OCI-LY7 (cell line): ENCODE measurements at regions not wholly inside any gene's neighbourhood (a gene's known extent, or its start where the extent isn't known, plus 50 kb on each side); places are given as distances from the start of the nearest gene placed in this dataset.

Experiments
- BruUV-seq: library from RNA; stranded (reverse); fragments of 400-500 nt; replicated peaks from 2 replicates; lab custom pipeline; 2021; lab: Mats Ljungman, UMichigan
- CTCF ChIA-PET: fragments of 300-600 bp; sonication (Branson Sonifier 250); formaldehyde crosslinking; loops from one replicate; lab custom pipeline; 2022; ENCODE audit warnings: antibody characterized with exemption; ENCODE audit not compliant: unreplicated experiment; lab: Charles Lee
- POLR2A ChIA-PET: fragments of 300-600 bp; sonication (Branson Sonifier 250); formaldehyde crosslinking; loops from one replicate; lab custom pipeline; 2022; ENCODE audit warnings: antibody characterized with exemption; lab: Charles Lee
- DNase-seq: peaks from one replicate; pipeline ENCODE4 v3.0.0-alpha.2; 2015; ENCODE audit warnings: low spot score
- H2AFZ ChIP-seq: fragments of 200-600 bp; sonication (generic), shearing (Covaris generic); 2 replicates; pipeline ENCODE4 v1.6.1; 2014; ENCODE audit warnings: mild to moderate bottlenecking, antibody characterized with exemption, low read length, moderate library complexity
- H3K27ac ChIP-seq: fragments of 200-600 bp; sonication (generic); 2 replicates; pipeline ENCODE4 v1.5.1; 2014; ENCODE audit warnings: mixed run types, low read depth, mild to moderate bottlenecking, moderate library complexity, low read length, inconsistent platforms; ENCODE audit not compliant: poor library complexity, severe bottlenecking
- H3K36me3 ChIP-seq: fragments of 200-600 bp; sonication (generic); 2 replicates; pipeline ENCODE4 v1.6.1; 2014; ENCODE audit warnings: mild to moderate bottlenecking, antibody characterized with exemption, low read length, moderate library complexity, mixed read lengths; ENCODE audit not compliant: insufficient read depth
- H3K4me1 ChIP-seq: fragments of 200-600 bp; sonication (generic); 2 replicates; pipeline ENCODE4 v1.5.1; 2014; ENCODE audit warnings: mild to moderate bottlenecking, low read length; ENCODE audit not compliant: insufficient read depth, poor library complexity, severe bottlenecking
- H3K4me2 ChIP-seq: fragments of 200-600 bp; sonication (generic); 2 replicates; pipeline ENCODE4 v1.6.1; 2014; ENCODE audit warnings: mild to moderate bottlenecking, low read length
- H3K4me3 ChIP-seq: fragments of 200-600 bp; sonication (generic); 2 replicates; pipeline ENCODE4 v1.5.1; 2014; ENCODE audit warnings: mild to moderate bottlenecking, low read depth, low read length; ENCODE audit not compliant: poor library complexity, severe bottlenecking
- H3K79me2 ChIP-seq: fragments of 200-600 bp; sonication (generic); 2 replicates; pipeline ENCODE4 v1.6.1; 2016; ENCODE audit warnings: low read depth, mild to moderate bottlenecking, low read length, moderate library complexity, mixed read lengths; ENCODE audit not compliant: insufficient read depth
- H3K9me2 ChIP-seq: fragments of 200-600 bp; sonication (generic); 2 replicates; pipeline ENCODE4 v1.6.1; 2016; ENCODE audit warnings: mild to moderate bottlenecking, low read length, mixed read lengths; ENCODE audit not compliant: insufficient read depth
- H3K9me3 ChIP-seq: fragments of 200-600 bp; sonication (generic); 2 replicates; pipeline ENCODE4 v1.6.1; 2014; ENCODE audit warnings: mild to moderate bottlenecking, mixed run types, low read length, mixed read lengths
- H4K20me1 ChIP-seq: fragments of 200-600 bp; sonication (generic); 2 replicates; pipeline ENCODE4 v1.6.1; 2014; ENCODE audit warnings: mild to moderate bottlenecking, antibody characterized with exemption, low read length, moderate library complexity, mixed read lengths; ENCODE audit not compliant: insufficient read depth
- EZH2phosphoT487 ChIP-seq: fragments of 200-600 bp; sonication (generic); IDR thresholded peaks from 2 replicates; pipeline ENCODE4 v1.6.1; 2018; ENCODE audit warnings: low read depth, borderline replicate concordance, mild to moderate bottlenecking, mixed run types, antibody characterized with exemption, low read length, moderate library complexity, mixed read lengths
- intact Hi-C: fragments of 100-400 bp; cut with micrococcal nuclease; formaldehyde crosslinking; loops from one replicate; pipeline ENCODE4 v1.10.0; 2022; ENCODE audit not compliant: unreplicated experiment
- TF ChIP-seq, protein P1 (sequence below): fragments of 200-600 bp; sonication (generic); conservative IDR thresholded peaks from 2 replicates; pipeline ENCODE4 v1.5.1; 2014; ENCODE audit warnings: mild to moderate bottlenecking, antibody characterized with exemption, low read length, moderate library complexity, mixed read lengths

DNA sequence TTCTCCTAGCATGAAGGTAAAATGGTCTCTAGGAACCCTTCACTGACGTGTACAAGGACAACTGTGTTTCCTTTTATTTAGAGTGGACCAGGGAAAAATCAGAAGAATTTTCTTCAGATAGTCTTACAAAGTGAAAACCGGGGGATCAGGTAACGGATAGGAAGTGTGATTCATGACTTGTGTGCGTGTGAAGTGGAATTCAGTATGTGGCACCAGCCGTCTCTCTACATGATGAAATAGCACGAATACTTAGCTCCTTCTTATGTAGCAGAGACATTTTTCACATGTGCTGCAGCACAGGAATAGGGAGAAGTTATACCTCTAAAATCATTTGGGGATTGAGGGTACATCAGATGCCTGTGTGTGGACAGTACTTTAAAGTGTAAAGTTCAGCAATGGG is 159.2 kb downstream of the MEX3B start:
- Histone ChIP-seq H3K9me2 (no peaks in the 10 kb centered on the region; the same call in 1 of the 2 replicates), H3K4me3 (no peak overlapping the region), H3K79me2 (no peaks in the 10 kb centered on the region), H3K4me1 (no peaks in the 10 kb centered on the region), H3K27ac (no peak overlapping the region), H3K9me3 (no peaks in the 10 kb centered on the region), H4K20me1 (no peaks in the 10 kb centered on the region), H2AFZ (no peak overlapping the region), H3K36me3 (no peaks in the 10 kb centered on the region), H3K4me2 (no peak overlapping the region)
- ChIA-PET POLR2A (no interaction called here), CTCF (no interaction called here)
- no TSS peak for BruUV-seq
- DNase-seq = no peak
- no peak for TF ChIP-seq EZH2phosphoT487
- TF ChIP-seq, protein P1, sequence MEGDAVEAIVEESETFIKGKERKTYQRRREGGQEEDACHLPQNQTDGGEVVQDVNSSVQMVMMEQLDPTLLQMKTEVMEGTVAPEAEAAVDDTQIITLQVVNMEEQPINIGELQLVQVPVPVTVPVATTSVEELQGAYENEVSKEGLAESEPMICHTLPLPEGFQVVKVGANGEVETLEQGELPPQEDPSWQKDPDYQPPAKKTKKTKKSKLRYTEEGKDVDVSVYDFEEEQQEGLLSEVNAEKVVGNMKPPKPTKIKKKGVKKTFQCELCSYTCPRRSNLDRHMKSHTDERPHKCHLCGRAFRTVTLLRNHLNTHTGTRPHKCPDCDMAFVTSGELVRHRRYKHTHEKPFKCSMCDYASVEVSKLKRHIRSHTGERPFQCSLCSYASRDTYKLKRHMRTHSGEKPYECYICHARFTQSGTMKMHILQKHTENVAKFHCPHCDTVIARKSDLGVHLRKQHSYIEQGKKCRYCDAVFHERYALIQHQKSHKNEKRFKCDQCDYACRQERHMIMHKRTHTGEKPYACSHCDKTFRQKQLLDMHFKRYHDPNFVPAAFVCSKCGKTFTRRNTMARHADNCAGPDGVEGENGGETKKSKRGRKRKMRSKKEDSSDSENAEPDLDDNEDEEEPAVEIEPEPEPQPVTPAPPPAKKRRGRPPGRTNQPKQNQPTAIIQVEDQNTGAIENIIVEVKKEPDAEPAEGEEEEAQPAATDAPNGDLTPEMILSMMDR = no peak
- intact Hi-C loops = no loop called here

DNA sequence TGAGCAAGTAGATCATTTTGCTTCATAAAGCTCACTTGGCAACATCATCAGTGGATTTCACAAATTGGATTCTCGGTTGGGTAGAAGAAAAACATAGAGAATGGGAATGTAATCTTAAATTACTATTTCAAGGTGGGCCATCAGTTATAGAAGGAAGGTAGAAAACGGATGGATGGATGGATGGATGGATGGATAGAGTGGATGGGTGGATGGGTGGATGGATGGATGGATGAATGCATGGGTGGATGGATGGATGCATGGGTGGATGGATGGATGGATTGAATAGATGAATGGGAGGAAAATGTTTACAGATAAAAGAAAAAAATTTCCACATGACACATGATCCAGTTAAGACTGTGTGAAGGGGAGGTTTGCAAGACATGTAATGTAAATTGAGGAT is 159.7 kb downstream of the MEX3B start:
- no peaks in the 10 kb centered on the region for H3K4me1 ChIP-seq
- H3K4me3 ChIP-seq = no peak overlapping the region
- DNase-seq = no peak
- ChIA-PET POLR2A (no interaction called here), CTCF (no interaction called here)
- H2AFZ ChIP-seq = no peak overlapping the region
- no peak overlapping the region for H3K4me2 ChIP-seq
- no peaks in the 10 kb centered on the region for H3K79me2 ChIP-seq
- TF ChIP-seq, protein P1 = no peak
- TF ChIP-seq EZH2phosphoT487 = no peak
- no TSS peak for BruUV-seq
- H3K36me3 ChIP-seq = no peaks in the 10 kb centered on the region
- intact Hi-C loops = no loop called here
- no peaks in the 10 kb centered on the region for H4K20me1 ChIP-seq
- H3K9me3 ChIP-seq = no peaks in the 10 kb centered on the region
- no peaks in the 10 kb centered on the region; the same call in 1 of the 2 replicates for H3K9me2 ChIP-seq
- no peak overlapping the region for H3K27ac ChIP-seq

DNA sequence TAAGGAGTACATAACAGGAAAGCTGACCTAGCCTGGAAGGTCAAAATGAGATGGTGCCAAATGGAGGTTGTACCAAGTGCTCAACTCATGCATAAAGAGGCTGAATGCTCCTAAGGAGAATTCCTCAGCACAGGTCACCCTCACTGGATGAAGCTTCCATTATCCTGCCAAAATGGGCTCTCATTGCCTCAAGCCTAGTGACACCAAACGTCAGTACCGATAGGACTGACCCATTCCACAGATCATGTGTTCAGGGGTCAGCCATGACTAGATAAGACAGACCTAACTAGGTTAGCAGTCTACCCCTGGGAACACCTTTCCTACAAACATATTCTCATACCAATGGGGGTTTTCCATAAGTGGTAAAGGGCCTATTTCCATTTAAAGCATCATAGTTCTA is 160.7 kb downstream of the MEX3B start:
- BruUV-seq = no TSS peak
- Histone ChIP-seq H3K4me3 (no peak overlapping the region), H2AFZ (no peak overlapping the region), H3K27ac (no peak overlapping the region), H3K79me2 (no peaks in the 10 kb centered on the region), H3K9me2 (no peaks in the 10 kb centered on the region; the same call in 1 of the 2 replicates), H3K4me1 (peaks cover 5% of the 10 kb centered on the region), H3K9me3 (no peaks in the 10 kb centered on the region), H4K20me1 (no peaks in the 10 kb centered on the region), H3K36me3 (no peaks in the 10 kb centered on the region), H3K4me2 (no peak overlapping the region)
- TF ChIP-seq, protein P1 = no peak
- TF ChIP-seq EZH2phosphoT487 = no peak
- intact Hi-C loops = no loop called here
- CTCF ChIA-PET = no interaction called here
- POLR2A ChIA-PET = no interaction called here
- DNase-seq = no peak
